Keratinocyte (primary cell): ENCODE measurements at regions not wholly inside any gene's neighbourhood (a gene's known extent, or its start where the extent isn't known, plus 50 kb on each side); places are given as distances from the start of the nearest gene placed in this dataset.

ENCODE experiments used
- DNase-seq: peaks from one replicate; pipeline ENCODE4 v3.0.0-alpha.2; 2011; ENCODE audit warnings: low read depth, missing footprints, low spot score
- FAIRE-seq: peaks from 2 replicates; lab custom pipeline; 2011; peaks lifted over from hg19 to GRCh38; lab: Jason Lieb, UNC
- H2AFZ ChIP-seq: 2 replicates; pipeline ENCODE4 v1.6.0; 2012; ENCODE audit warnings: low read length, control low read depth, inconsistent platforms; ENCODE audit not compliant: control insufficient read depth
- H3K27ac ChIP-seq: 2 replicates; pipeline ENCODE4 v1.5.1; 2011; ENCODE audit warnings: low read length; ENCODE audit not compliant: control insufficient read depth, insufficient read depth
- H3K27me3 ChIP-seq: 3 replicates; pipeline ENCODE4 v1.6.0; 2011; ENCODE audit warnings: low read length; ENCODE audit not compliant: control insufficient read depth, insufficient read depth; ENCODE audit errors: extremely low read depth
- H3K36me3 ChIP-seq, 2 experiments: 2 replicates in 1 of 2; 3 replicates in 1 of 2; pipeline ENCODE4 v1.5.1; 2011; ENCODE audit warnings: low read length in 2 of 2, mild to moderate bottlenecking in 1 of 2; ENCODE audit not compliant: control insufficient read depth in 2 of 2, insufficient read depth in 2 of 2; ENCODE audit errors: extremely low read depth in 1 of 2
- H3K4me1 ChIP-seq: 3 replicates; pipeline ENCODE4 v1.5.1; 2011; ENCODE audit warnings: low read length; ENCODE audit not compliant: control insufficient read depth, insufficient read depth; ENCODE audit errors: extremely low read depth
- H3K4me2 ChIP-seq: 3 replicates; pipeline ENCODE4 v1.6.0; 2011; ENCODE audit warnings: low read depth, low read length; ENCODE audit not compliant: control insufficient read depth, insufficient read depth; ENCODE audit errors: extremely low read depth
- H3K4me3 ChIP-seq, 3 experiments: fragments of 200-600 bp in 1 of 3; sonication (generic) in 1 of 3; 2 replicates in 2 of 3; 3 replicates in 1 of 3; pipeline ENCODE4 v1.5.1; 2011 to 2016; ENCODE audit warnings: low read length in 3 of 3, mild to moderate bottlenecking in 3 of 3, control low read depth in 2 of 3, inconsistent platforms in 1 of 3, low read depth in 1 of 3, mixed read lengths in 1 of 3, mixed run types in 1 of 3, moderate library complexity in 1 of 3; ENCODE audit not compliant: control insufficient read depth in 2 of 3, insufficient read depth in 2 of 3; ENCODE audit errors: extremely low read depth in 1 of 3
- H3K79me2 ChIP-seq: 2 replicates; pipeline ENCODE4 v1.6.0; 2012; ENCODE audit warnings: low read length; ENCODE audit not compliant: control insufficient read depth, insufficient read depth
- H3K9ac ChIP-seq: 3 replicates; pipeline ENCODE4 v1.6.0; 2011; ENCODE audit warnings: low read length; ENCODE audit not compliant: control insufficient read depth, insufficient read depth; ENCODE audit errors: extremely low read depth
- H3K9me1 ChIP-seq: 3 replicates; pipeline ENCODE4 v1.6.0; 2011; ENCODE audit warnings: low read length; ENCODE audit not compliant: control insufficient read depth, insufficient read depth; ENCODE audit errors: extremely low read depth
- H3K9me3 ChIP-seq: 2 replicates; pipeline ENCODE4 v1.5.1; 2012; ENCODE audit warnings: low read depth, low read length; ENCODE audit not compliant: control insufficient read depth
- H4K20me1 ChIP-seq: 3 replicates; pipeline ENCODE4 v1.6.0; 2011; ENCODE audit warnings: low read length; ENCODE audit not compliant: control insufficient read depth, insufficient read depth; ENCODE audit errors: extremely low read depth
- EZH2 ChIP-seq: IDR thresholded peaks from one replicate; pipeline ENCODE4 v1.6.1; 2012; ENCODE audit warnings: inconsistent platforms, mild to moderate bottlenecking, low read length, moderate library complexity
- dilution Hi-C: fragments of 300-500 bp; cut with MboI; formaldehyde crosslinking; loops from one replicate; pipeline ENCODE4 v1.7.0; 2020; ENCODE audit warnings: low sequenced_read_pairs; ENCODE audit not compliant: extremely low pct_ligation_motif_present
- TF ChIP-seq, protein P1 (sequence below), 3 experiments: IDR thresholded peaks in 1 of 3; conservative IDR thresholded peaks in 1 of 3; optimal IDR thresholded peaks in 1 of 3; 2 replicates in 2 of 3; 3 replicates in 1 of 3; pipeline versions ENCODE3 to v1.5.1; 2011; ENCODE audit warnings: low read length in 3 of 3, mild to moderate bottlenecking in 3 of 3, moderate library complexity in 2 of 3, control low read depth in 1 of 3, inconsistent platforms in 1 of 3; ENCODE audit not compliant: insufficient read depth in 2 of 3; ENCODE audit errors: extremely low read depth in 1 of 3

DNA sequence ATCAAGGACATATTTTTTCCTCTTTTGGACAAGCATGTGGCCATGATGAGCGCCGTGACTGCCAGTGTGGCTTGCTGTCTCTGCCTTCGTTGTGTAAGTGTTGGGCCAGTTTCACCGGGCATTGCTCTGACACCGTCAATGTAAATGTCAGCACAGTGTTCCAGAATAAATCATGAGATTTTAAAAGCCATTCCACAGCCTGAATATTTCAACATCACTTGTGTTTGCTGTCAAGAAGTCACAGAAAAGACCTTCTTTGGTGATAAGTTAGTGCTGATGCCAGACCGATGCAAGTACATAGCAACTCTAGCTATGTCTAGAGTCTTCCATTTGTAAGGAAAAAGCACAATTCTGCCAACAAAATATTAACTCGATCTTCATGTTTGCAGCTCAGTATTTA is 467.8 kb downstream of the TBC1D22A start:
- H3K27me3 ChIP-seq, result no peaks in the 10 kb centered on the region
- H3K36me3 ChIP-seq, result no peaks in the 10 kb centered on the region
- no peak overlapping the region for H2AFZ ChIP-seq
- H3K9me3 ChIP-seq, result no peaks in the 10 kb centered on the region
- no peak for TF ChIP-seq EZH2
- TF ChIP-seq, protein P1, sequence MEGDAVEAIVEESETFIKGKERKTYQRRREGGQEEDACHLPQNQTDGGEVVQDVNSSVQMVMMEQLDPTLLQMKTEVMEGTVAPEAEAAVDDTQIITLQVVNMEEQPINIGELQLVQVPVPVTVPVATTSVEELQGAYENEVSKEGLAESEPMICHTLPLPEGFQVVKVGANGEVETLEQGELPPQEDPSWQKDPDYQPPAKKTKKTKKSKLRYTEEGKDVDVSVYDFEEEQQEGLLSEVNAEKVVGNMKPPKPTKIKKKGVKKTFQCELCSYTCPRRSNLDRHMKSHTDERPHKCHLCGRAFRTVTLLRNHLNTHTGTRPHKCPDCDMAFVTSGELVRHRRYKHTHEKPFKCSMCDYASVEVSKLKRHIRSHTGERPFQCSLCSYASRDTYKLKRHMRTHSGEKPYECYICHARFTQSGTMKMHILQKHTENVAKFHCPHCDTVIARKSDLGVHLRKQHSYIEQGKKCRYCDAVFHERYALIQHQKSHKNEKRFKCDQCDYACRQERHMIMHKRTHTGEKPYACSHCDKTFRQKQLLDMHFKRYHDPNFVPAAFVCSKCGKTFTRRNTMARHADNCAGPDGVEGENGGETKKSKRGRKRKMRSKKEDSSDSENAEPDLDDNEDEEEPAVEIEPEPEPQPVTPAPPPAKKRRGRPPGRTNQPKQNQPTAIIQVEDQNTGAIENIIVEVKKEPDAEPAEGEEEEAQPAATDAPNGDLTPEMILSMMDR (optimal IDR thresholded peaks at IDR 0.05 in 1 of 3, IDR thresholded peaks at IDR 0.05 in 1 of 3, conservative IDR thresholded peaks at IDR 0.05 in 1 of 3; ENCODE audit: extremely low read depth in 1 of 3, insufficient read depth in 2 of 3, low read length in 3 of 3), result no peak
- H3K27ac ChIP-seq, result no peak overlapping the region
- no peak overlapping the region for H3K9ac ChIP-seq
- FAIRE-seq (no peak), DNase-seq (no peak)
- no peaks in the 10 kb centered on the region for H3K79me2 ChIP-seq
- H3K4me2 ChIP-seq, result no peak overlapping the region
- H4K20me1 ChIP-seq, result no peaks in the 10 kb centered on the region
- dilution Hi-C loops, result no loop called here
- H3K9me1 ChIP-seq, result no peaks in the 10 kb centered on the region
- no peaks in the 10 kb centered on the region for H3K4me1 ChIP-seq
- no peak overlapping the region for H3K4me3 ChIP-seq

- H3K9ac ChIP-seq, result no peak overlapping the region
- no peaks in the 10 kb centered on the region for H3K4me1 ChIP-seq
- H3K27ac ChIP-seq, result no peak overlapping the region
- no peaks in the 10 kb centered on the region for H3K36me3 ChIP-seq
- TF ChIP-seq EZH2, result no peak
- TF ChIP-seq, protein P1 (optimal IDR thresholded peaks at IDR 0.05 in 1 of 3, IDR thresholded peaks at IDR 0.05 in 1 of 3, conservative IDR thresholded peaks at IDR 0.05 in 1 of 3; ENCODE audit: extremely low read depth in 1 of 3, insufficient read depth in 2 of 3, low read length in 3 of 3), result no peak
- no peak for DNase-seq
- no peaks in the 10 kb centered on the region for H3K79me2 ChIP-seq
- H3K4me2 ChIP-seq, result no peak overlapping the region
- dilution Hi-C loops, result no loop called here
- H3K9me3 ChIP-seq, result no peaks in the 10 kb centered on the region
- no peak overlapping the region for H2AFZ ChIP-seq
- H4K20me1 ChIP-seq, result no peaks in the 10 kb centered on the region
- no peaks in the 10 kb centered on the region for H3K27me3 ChIP-seq
- FAIRE-seq, result no peak
- no peak overlapping the region for H3K4me3 ChIP-seq
- H3K9me1 ChIP-seq, result no peaks in the 10 kb centered on the region
These were observed 466.3 kb downstream of the TBC1D22A start for GRCh38 chr22:47228767-47229166.
